ENCODE measurements at regions not wholly inside any gene's neighbourhood (a gene's known extent, or its start where the extent isn't known, plus 50 kb on each side); places are given as distances from the start of the nearest gene placed in this dataset.

GRCh38 chr12:126243814-126244440 is 1178.7 kb downstream of the AACS start:
- H3K27ac ChIP-seq (ENCODE audit: low read depth, low read length) = no peak overlapping the region
- no peaks in the 10 kb centered on the region for H3K27me3 ChIP-seq (ENCODE audit: control insufficient read depth, insufficient read depth, low read length)
- CTCF ChIA-PET = no interaction called here
- no peak for TF ChIP-seq CTCF (IDR thresholded peaks at IDR 0.05; ENCODE audit: low read depth, low read length)
- POLR2A ChIA-PET = no interaction called here
- H3K4me3 ChIP-seq (ENCODE audit: low read depth, low read length) = no peak overlapping the region
- peaks cover 12% of the 10 kb centered on the region; the same call in 1 of the 2 replicates for H3K9me3 ChIP-seq (ENCODE audit: control insufficient read depth, insufficient read depth, low read length)
- no peak for DNase-seq (ENCODE audit: low read depth, low spot score)

- no peaks in the 10 kb centered on the region for H3K27me3 ChIP-seq (ENCODE audit: control insufficient read depth, insufficient read depth, low read length)
- no peak for TF ChIP-seq CTCF (IDR thresholded peaks at IDR 0.05; ENCODE audit: low read depth, low read length)
- H3K27ac ChIP-seq (ENCODE audit: low read depth, low read length) = no peak overlapping the region
- no peak overlapping the region for H3K4me3 ChIP-seq (ENCODE audit: low read depth, low read length)
- ChIA-PET POLR2A (no interaction called here), CTCF (no interaction called here)
- peaks cover 21% of the 10 kb centered on the region for H3K9me3 ChIP-seq (ENCODE audit: control insufficient read depth, insufficient read depth, low read length)
- DNase-seq (ENCODE audit: low read depth, low spot score) = no peak
Measured at GRCh38 chr12:126247936-126248335, 1182.7 kb downstream of the AACS start.

GRCh38 chr12:126248871-126249403 is 1183.7 kb downstream of the AACS start:
- no peak overlapping the region for H3K27ac ChIP-seq (ENCODE audit: low read depth, low read length)
- TF ChIP-seq CTCF (IDR thresholded peaks at IDR 0.05; ENCODE audit: low read depth, low read length) = no peak
- no peaks in the 10 kb centered on the region for H3K27me3 ChIP-seq (ENCODE audit: control insufficient read depth, insufficient read depth, low read length)
- ChIA-PET POLR2A (no interaction called here), CTCF (no interaction called here)
- no peak overlapping the region for H3K4me3 ChIP-seq (ENCODE audit: low read depth, low read length)
- no peak for DNase-seq (ENCODE audit: low read depth, low spot score)
- peaks cover 26% of the 10 kb centered on the region for H3K9me3 ChIP-seq (ENCODE audit: control insufficient read depth, insufficient read depth, low read length)

- DNase-seq (ENCODE audit: low read depth, low spot score) = no peak
- no peak for TF ChIP-seq CTCF (IDR thresholded peaks at IDR 0.05; ENCODE audit: low read depth, low read length)
- CTCF ChIA-PET = no interaction called here
- Histone ChIP-seq H3K9me3 (ENCODE audit: control insufficient read depth, insufficient read depth, low read length) (peaks cover 34% of the 10 kb centered on the region), H3K27ac (ENCODE audit: low read depth, low read length) (no peak overlapping the region), H3K4me3 (ENCODE audit: low read depth, low read length) (no peak overlapping the region), H3K27me3 (ENCODE audit: control insufficient read depth, insufficient read depth, low read length) (no peaks in the 10 kb centered on the region)
- POLR2A ChIA-PET = no interaction called here
Measured at GRCh38 chr12:126258190-126258589, 1193.0 kb downstream of the AACS start.

GRCh38 chr12:126262829-126263228 is 1197.6 kb downstream of the AACS start:
- no peak for DNase-seq (ENCODE audit: low read depth, low spot score)
- TF ChIP-seq CTCF (IDR thresholded peaks at IDR 0.05; ENCODE audit: low read depth, low read length) = no peak
- CTCF ChIA-PET = no interaction called here
- Histone ChIP-seq H3K27me3 (ENCODE audit: control insufficient read depth, insufficient read depth, low read length) (no peaks in the 10 kb centered on the region), H3K9me3 (ENCODE audit: control insufficient read depth, insufficient read depth, low read length) (peaks cover 34% of the 10 kb centered on the region), H3K4me3 (ENCODE audit: low read depth, low read length) (no peak overlapping the region), H3K27ac (ENCODE audit: low read depth, low read length) (no peak overlapping the region)
- POLR2A ChIA-PET = no interaction called here
